ENCODE measurements at regions not wholly inside any gene's neighbourhood (a gene's known extent, or its start where the extent isn't known, plus 50 kb on each side); places are given as distances from the start of the nearest gene placed in this dataset.

GRCh38 chr21:27154451-27155129 lies 187.7 kb upstream of the ADAMTS5 start:
- TF ChIP-seq EZH2 (IDR thresholded peaks at IDR 0.05; ENCODE audit: insufficient read depth, poor library complexity, severe bottlenecking) (no peak), EZH2phosphoT487 (IDR thresholded peaks at IDR 0.05; ENCODE audit: insufficient read depth, low read depth) (no peak)

Data from GM23248 (cell line).